HG02588 (cell line): ENCODE measurements at regions not wholly inside any gene's neighbourhood (a gene's known extent, or its start where the extent isn't known, plus 50 kb on each side); places are given as distances from the start of the nearest gene placed in this dataset.

Experiments used
- ATAC-seq: cut with Tn5 transposase; IDR thresholded peaks from one replicate; pipeline ENCODE4 v1.9.1; 2021; ENCODE audit warnings: mild to moderate bottlenecking, moderate library complexity; ENCODE audit not compliant: unreplicated experiment

DNA sequence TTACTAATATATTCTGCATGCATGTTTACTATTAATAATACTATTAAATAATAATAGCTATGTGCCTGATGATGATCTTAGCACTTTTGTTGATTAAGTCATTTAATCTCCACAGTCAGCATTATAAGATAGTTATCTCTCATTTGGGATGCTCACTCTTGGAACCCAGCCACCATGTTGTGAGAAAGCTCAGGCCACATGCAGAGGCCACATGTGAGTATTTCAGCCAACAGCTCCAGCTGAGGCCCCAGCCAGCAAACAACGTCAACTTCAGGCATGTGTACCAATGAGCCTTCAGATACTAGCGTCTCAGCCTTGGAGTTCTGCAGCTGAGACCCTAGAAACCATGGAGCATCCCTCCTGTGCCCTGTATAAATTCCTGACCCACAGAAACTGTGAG lies 798.1 kb upstream of the LRRC4C start:
- no peak for ATAC-seq

- no peak for ATAC-seq
These were observed 805.6 kb upstream of the LRRC4C start for GRCh38 chr11:42265072-42265471.

DNA sequence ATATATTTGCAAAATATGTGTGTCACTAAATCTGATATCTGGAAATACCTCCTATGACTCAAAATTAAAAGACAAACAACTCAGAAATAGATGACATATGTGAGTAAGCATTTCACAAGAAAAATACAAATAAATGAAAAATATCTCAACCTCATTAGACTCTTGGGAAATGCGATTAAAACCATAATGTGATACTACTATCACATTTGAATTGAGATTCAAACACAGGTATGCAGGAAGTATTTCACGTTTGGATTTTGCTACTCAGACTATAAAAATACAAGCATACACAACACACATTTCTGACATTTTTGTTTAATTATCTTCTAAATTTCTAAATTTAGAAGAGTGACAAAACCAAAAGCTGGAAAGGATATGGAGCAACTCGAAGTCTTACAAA lies 811.9 kb upstream of the LRRC4C start:
- ATAC-seq, result no peak

DNA sequence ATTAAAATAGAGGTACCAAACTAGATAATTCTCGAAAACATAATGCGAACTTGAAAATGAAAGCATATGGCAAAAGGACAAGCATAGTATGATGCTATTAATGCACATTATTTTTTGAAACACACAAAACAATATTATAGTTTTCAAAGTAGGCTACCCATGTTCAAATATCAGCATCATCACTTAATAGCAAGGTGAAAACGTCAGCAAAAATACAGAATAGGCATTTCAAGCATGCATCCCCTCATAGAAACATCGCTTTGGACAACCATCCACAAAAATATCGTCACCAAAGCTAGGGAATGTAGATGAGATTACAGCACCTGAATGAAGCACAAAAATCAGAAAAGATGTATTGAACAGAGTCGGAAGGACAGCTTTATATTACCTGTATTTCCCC lies 814.5 kb upstream of the LRRC4C start:
- ATAC-seq, result no peak

DNA sequence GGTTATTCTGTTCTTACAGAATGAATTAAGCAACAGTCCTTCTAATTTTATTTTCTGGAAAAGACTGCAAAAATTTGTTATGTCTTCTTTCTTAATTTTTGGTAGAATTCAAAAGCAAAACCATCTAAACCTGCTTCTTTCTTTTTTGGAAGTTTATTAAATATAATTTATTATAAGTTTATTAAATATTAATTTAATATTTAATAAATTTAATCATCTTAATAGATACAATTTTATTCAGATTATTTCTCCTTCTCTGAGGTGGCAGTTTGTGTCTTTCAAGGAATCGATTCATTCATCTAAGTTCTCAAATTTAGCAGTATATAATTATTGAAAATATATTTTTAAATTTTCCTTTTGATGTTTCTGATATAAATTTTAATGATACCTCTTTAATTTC lies 837.5 kb upstream of the LRRC4C start:
- no peak for ATAC-seq

DNA sequence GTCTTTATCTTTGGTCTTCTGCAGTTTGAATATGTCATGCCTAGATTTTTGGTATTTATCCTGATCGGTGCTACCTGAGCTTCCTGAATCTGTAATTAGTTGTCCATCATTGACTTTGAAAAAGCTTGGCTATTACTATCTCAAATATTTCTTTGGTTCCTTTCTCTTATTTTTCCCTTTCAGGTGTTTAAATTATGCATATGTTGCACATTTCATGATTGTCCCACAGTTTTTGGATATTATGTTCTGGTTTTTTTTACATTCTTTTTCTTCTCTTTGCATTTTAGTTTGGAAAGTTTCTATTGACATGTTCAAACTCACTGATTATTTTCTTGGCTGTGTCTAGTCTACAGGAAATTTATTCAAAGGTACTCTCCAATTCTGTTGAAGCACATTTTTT lies 840.3 kb upstream of the LRRC4C start:
- no peak for ATAC-seq

DNA sequence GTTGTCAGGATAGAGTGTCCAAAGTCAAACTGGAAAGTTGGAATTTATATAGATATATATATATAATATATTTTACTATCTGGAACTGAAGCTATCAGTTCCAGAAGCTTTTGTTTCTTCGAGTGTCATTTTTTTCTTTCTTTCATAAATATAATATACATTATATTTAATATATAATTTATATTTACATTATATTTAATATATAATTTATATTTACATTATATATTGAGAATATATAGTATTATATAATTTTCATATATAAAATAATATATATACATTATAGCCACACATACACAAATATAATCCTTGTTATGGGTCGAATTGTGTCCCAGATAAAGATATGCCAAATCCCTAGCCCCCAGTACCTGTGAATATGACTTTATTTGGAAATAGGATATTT lies 842.3 kb upstream of the LRRC4C start:
- no peak for ATAC-seq

- ATAC-seq, result no peak
These were observed 852.1 kb upstream of the LRRC4C start for GRCh38 chr11:42311514-42311913.

DNA sequence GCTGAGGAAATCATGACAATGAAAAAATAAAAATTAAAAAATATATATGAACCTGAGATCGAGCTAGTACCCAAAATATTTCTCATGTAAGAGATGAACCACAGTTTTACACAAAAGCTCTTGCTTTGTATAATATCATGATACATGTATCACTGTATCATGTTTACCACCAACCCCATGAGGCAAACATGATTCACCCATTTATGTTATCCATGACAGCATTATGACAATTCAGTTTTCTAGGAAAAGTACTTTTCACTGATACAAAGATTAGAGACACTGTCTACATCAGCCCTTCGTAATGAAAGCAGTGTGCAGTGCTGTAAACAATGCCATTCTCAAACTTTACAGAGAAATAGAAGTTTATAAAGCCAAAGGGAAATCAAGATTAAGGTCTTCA lies 852.5 kb upstream of the LRRC4C start:
- ATAC-seq, result no peak

GRCh38 chr11:42315267-42315666 lies 855.8 kb upstream of the LRRC4C start:
- ATAC-seq, result no peak

- no peak for ATAC-seq
These were observed 856.4 kb upstream of the LRRC4C start for GRCh38 chr11:42315846-42316245.

- ATAC-seq, result no peak
These were observed 860.5 kb upstream of the LRRC4C start for GRCh38 chr11:42319921-42320320.

DNA sequence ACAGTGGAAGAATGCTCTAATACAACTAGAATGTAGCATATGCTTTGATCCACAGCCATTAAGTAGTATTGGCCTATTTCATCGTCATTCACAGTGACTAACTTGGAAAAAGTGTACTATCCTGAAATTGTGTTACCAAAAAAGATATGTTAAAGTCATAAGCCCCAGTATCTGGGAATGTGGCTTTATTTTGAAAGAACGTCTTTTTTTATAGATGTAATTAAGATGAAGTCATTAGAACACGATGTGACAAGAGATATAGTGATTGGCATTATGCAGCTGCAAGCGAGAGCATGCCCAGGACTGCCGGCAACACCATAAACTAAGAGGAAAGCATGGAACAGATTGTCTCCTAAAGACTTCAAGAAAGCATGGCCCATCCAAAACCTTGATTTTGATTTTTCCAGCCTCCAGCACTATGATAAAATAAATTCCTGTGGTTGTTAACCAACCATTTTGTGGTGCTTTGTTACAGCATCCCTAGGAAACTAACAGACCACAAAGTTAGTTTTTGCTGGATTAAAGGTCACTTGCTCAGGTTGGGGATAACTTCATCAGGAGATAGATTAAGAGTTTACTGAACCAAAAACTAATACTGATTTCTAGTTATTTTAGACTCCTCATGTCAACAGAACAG lies 870.6 kb upstream of the LRRC4C start:
- no peak for ATAC-seq

DNA sequence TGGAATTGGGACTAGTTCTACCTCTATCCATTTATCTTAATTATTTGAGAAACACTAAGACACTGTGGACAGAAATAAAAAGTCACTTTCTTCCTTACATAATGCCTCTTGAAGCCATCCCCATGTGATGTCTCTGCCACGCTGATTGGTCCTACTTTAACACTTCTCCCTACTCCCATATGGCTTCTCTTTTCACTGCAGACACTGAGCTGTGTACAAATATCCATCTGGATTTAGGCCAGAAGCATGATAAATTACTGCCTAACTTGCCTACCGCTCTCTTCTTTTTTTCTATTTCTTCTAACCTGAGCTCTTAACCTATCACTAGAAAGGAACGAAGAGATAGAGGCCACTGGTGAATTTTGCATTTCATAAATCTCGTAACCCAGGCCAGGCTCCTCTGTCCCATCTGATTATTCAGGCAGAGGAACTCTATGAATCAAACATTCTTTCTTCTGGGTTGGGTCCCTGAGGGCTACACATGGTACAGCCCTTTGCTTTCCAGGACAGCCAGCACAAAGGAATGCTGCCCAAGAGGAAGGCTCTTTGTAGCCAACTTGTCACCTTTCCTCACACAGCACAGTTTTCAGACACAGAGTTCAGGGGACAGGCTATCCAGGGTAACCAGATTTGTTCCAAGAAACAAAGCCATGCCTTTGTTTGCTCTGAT lies 878.5 kb upstream of the LRRC4C start:
- no peak for ATAC-seq

GRCh38 chr11:42344204-42344792 lies 884.8 kb upstream of the LRRC4C start:
- ATAC-seq, result no peak

- no peak for ATAC-seq
These were observed 886.5 kb upstream of the LRRC4C start for GRCh38 chr11:42345933-42346332.

DNA sequence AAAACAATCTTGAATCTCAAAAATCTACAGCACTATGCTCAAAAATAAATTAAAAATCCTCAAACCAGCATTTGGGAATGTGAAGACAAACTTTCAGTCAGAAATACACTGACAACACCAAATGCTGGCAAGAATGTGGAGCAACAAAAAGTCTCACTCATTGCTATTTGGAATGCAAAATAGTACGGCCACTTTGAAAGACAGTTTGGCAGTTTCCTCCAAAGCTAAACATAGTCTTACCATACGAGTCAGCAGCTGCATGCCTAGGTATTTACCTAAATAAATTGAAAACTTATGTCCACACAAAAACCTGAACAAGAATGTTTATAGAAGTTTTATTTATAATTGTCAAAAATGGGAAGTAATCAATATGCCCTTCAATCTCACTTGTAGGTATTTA lies 904.2 kb upstream of the LRRC4C start:
- ATAC-seq, result no peak

- ATAC-seq, result no peak
These were observed 921.7 kb upstream of the API5 start for GRCh38 chr11:42390116-42390515.

- ATAC-seq, result no peak
These were observed 914.3 kb upstream of the API5 start for GRCh38 chr11:42397483-42397882.

- ATAC-seq, result no peak
These were observed 904.5 kb upstream of the API5 start for GRCh38 chr11:42407341-42407740.

GRCh38 chr11:42410251-42410955 lies 901.4 kb upstream of the API5 start:
- peak; percentile 81 for ATAC-seq

- no peak for ATAC-seq
These were observed 899.2 kb upstream of the API5 start for GRCh38 chr11:42412590-42412989.
